ENCODE measurements at regions not wholly inside any gene's neighbourhood (a gene's known extent, or its start where the extent isn't known, plus 50 kb on each side); places are given as distances from the start of the nearest gene placed in this dataset.

DNA sequence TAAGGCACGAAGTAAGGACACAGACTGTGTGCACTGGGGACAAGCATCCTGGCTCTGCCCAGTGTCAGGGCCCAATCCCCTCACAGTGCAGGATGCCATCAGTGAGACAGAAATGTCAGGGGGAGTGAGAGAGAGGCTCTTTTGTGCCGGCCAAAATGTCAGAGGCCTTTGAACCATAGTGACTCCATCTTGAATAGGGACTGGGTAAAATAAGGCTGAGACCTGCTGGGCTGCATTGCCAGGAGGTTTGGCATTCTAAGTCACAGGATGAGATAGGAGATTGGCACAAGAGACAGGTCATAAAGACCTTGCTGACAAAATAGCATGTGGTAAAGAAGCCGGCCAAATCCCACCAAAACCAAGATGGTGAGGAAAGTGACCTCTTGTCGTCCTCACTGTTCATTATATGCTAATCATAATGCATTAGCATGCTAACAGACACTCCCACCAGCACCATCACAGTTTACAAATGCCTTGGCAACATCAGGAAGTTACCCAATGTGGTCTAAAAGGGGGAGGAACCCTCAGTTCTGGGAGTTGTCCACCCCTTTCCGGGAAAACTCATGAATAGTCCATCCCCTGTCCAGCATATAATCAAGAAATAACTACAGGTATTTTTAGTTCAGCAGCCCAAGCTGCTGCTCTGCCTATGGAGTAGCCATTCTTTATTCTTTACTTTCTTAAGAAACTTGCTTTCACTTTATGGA lies 337.4 kb downstream of the LPIN1 start:
- TF ChIP-seq, protein P1, sequence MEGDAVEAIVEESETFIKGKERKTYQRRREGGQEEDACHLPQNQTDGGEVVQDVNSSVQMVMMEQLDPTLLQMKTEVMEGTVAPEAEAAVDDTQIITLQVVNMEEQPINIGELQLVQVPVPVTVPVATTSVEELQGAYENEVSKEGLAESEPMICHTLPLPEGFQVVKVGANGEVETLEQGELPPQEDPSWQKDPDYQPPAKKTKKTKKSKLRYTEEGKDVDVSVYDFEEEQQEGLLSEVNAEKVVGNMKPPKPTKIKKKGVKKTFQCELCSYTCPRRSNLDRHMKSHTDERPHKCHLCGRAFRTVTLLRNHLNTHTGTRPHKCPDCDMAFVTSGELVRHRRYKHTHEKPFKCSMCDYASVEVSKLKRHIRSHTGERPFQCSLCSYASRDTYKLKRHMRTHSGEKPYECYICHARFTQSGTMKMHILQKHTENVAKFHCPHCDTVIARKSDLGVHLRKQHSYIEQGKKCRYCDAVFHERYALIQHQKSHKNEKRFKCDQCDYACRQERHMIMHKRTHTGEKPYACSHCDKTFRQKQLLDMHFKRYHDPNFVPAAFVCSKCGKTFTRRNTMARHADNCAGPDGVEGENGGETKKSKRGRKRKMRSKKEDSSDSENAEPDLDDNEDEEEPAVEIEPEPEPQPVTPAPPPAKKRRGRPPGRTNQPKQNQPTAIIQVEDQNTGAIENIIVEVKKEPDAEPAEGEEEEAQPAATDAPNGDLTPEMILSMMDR (optimal IDR thresholded peaks at IDR 0.05 in 1 of 3, IDR thresholded peaks at IDR 0.05 in 1 of 3, conservative IDR thresholded peaks at IDR 0.05 in 1 of 3; ENCODE audit: extremely low read depth in 1 of 3, insufficient read depth in 2 of 3, low read length in 3 of 3), result no peak
- TF ChIP-seq EZH2 (IDR thresholded peaks at IDR 0.05; ENCODE audit: low read length), result no peak
